ENCODE measurements at regions not wholly inside any gene's neighbourhood (a gene's known extent, or its start where the extent isn't known, plus 50 kb on each side); places are given as distances from the start of the nearest gene placed in this dataset.

DNA sequence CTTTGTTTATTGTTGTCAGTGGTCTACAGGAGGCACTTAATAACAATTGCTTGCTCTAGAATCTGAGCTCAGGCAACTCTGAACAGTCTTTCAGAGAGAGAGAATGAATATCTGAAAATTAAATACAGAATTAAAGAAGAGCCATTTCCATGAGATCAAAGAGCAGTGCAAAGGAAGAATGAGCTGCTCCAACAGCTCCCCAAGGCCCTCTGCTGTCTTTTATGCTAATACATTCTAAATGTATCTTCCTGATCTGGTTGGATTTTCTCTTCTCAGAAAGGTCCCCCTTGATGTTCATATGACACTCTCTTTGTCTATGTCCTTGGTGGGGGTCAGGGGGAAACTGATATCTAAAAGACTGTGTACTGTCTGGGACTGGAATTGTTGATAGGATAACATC, 1029.6 kb downstream of the PCDH9 start:
- ATAC-seq = 0 out of 3 replicates have a peak, but pooled peaks have one; percentile 48
- TF ChIP-seq, protein P1, sequence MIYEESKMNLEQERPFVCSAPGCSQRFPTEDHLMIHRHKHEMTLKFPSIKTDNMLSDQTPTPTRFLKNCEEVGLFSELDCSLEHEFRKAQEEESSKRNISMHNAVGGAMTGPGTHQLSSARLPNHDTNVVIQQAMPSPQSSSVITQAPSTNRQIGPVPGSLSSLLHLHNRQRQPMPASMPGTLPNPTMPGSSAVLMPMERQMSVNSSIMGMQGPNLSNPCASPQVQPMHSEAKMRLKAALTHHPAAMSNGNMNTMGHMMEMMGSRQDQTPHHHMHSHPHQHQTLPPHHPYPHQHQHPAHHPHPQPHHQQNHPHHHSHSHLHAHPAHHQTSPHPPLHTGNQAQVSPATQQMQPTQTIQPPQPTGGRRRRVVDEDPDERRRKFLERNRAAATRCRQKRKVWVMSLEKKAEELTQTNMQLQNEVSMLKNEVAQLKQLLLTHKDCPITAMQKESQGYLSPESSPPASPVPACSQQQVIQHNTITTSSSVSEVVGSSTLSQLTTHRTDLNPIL (CRISPR knock-in tag; IDR thresholded peaks at IDR 0.05; ENCODE audit: low read depth) = no peak
- TF ChIP-seq ZNF70 (CRISPR knock-in tag; IDR thresholded peaks at IDR 0.05) (no peak), ZNF8 (CRISPR knock-in tag; IDR thresholded peaks at IDR 0.05) (no peak), ISL1 (CRISPR knock-in tag; IDR thresholded peaks at IDR 0.05) (no peak), RARB (CRISPR knock-in tag; IDR thresholded peaks at IDR 0.05) (no peak), GLIS3 (CRISPR knock-in tag; IDR thresholded peaks at IDR 0.05) (no peak), OSR1 (CRISPR knock-in tag; IDR thresholded peaks at IDR 0.05) (no peak), TCF4 (CRISPR knock-in tag; IDR thresholded peaks at IDR 0.05; ENCODE audit: borderline replicate concordance) (no peak), ZFP30 (CRISPR knock-in tag; IDR thresholded peaks at IDR 0.05) (no peak), ARNTL (CRISPR knock-in tag; IDR thresholded peaks at IDR 0.05; ENCODE audit: borderline replicate concordance, low read depth) (no peak), ZNF565 (CRISPR knock-in tag; conservative IDR thresholded peaks at IDR 0.05; ENCODE audit: low read depth) (no peak), PPARA (CRISPR knock-in tag; IDR thresholded peaks at IDR 0.05; ENCODE audit: borderline replicate concordance) (no peak), ESRRG (CRISPR knock-in tag; IDR thresholded peaks at IDR 0.05) (no peak), ZFP3 (CRISPR knock-in tag; IDR thresholded peaks at IDR 0.05) (no peak), CSDC2 (CRISPR knock-in tag; IDR thresholded peaks at IDR 0.05) (no peak)
- TF ChIP-seq, protein P2, sequence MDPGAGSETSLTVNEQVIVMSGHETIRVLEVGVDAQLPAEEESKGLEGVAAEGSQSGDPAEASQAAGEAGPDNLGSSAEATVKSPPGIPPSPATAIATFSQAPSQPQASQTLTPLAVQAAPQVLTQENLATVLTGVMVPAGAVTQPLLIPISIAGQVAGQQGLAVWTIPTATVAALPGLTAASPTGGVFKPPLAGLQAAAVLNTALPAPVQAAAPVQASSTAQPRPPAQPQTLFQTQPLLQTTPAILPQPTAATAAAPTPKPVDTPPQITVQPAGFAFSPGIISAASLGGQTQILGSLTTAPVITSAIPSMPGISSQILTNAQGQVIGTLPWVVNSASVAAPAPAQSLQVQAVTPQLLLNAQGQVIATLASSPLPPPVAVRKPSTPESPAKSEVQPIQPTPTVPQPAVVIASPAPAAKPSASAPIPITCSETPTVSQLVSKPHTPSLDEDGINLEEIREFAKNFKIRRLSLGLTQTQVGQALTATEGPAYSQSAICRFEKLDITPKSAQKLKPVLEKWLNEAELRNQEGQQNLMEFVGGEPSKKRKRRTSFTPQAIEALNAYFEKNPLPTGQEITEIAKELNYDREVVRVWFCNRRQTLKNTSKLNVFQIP (CRISPR knock-in tag; IDR thresholded peaks at IDR 0.05; ENCODE audit: borderline replicate concordance, low read depth) = no peak
- TF ChIP-seq, protein P3, sequence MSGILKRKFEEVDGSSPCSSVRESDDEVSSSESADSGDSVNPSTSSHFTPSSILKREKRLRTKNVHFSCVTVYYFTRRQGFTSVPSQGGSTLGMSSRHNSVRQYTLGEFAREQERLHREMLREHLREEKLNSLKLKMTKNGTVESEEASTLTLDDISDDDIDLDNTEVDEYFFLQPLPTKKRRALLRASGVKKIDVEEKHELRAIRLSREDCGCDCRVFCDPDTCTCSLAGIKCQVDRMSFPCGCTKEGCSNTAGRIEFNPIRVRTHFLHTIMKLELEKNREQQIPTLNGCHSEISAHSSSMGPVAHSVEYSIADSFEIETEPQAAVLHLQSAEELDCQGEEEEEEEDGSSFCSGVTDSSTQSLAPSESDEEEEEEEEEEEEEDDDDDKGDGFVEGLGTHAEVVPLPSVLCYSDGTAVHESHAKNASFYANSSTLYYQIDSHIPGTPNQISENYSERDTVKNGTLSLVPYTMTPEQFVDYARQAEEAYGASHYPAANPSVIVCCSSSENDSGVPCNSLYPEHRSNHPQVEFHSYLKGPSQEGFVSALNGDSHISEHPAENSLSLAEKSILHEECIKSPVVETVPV (CRISPR knock-in tag; IDR thresholded peaks at IDR 0.05) = no peak

DNA sequence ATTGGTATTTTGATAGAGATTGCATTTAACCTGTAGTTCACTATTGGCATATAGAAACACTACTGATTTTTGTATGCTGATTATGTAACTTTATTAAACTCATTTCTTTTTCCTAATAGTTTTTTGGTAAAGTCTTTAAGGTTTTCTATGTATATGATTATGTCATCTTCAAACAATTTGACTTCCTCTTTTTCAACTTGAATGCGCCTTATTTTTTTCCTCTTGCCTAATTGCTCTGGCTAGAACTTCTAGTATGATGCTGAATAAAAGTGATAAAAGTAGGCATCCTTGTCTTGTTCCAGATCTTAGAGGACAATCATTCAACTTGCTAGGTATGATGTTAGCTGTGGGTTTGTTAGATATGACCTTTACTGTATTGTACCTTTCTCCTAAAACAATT, 1034.9 kb downstream of the PCDH9 start:
- ATAC-seq = no peak
- TF ChIP-seq ZFP30 (CRISPR knock-in tag; IDR thresholded peaks at IDR 0.05) (no peak), GLIS3 (CRISPR knock-in tag; IDR thresholded peaks at IDR 0.05) (no peak), TOX (CRISPR knock-in tag; IDR thresholded peaks at IDR 0.05; ENCODE audit: borderline replicate concordance) (no peak), ZNF70 (CRISPR knock-in tag; IDR thresholded peaks at IDR 0.05) (no peak), ZC3H10 (CRISPR knock-in tag; IDR thresholded peaks at IDR 0.05) (no peak), ISL1 (CRISPR knock-in tag; IDR thresholded peaks at IDR 0.05) (no peak), BACH2 (CRISPR knock-in tag; IDR thresholded peaks at IDR 0.05; ENCODE audit: borderline replicate concordance) (no peak), PPARA (CRISPR knock-in tag; IDR thresholded peaks at IDR 0.05; ENCODE audit: borderline replicate concordance) (no peak), RARB (CRISPR knock-in tag; IDR thresholded peaks at IDR 0.05) (no peak), CSDC2 (CRISPR knock-in tag; IDR thresholded peaks at IDR 0.05) (no peak), OSR1 (CRISPR knock-in tag; IDR thresholded peaks at IDR 0.05) (no peak), ARNTL (CRISPR knock-in tag; IDR thresholded peaks at IDR 0.05; ENCODE audit: borderline replicate concordance, low read depth) (no peak), ZFP3 (CRISPR knock-in tag; IDR thresholded peaks at IDR 0.05) (no peak)
- TF ChIP-seq, protein P3 (CRISPR knock-in tag; IDR thresholded peaks at IDR 0.05) = no peak
- TF ChIP-seq, protein P4, sequence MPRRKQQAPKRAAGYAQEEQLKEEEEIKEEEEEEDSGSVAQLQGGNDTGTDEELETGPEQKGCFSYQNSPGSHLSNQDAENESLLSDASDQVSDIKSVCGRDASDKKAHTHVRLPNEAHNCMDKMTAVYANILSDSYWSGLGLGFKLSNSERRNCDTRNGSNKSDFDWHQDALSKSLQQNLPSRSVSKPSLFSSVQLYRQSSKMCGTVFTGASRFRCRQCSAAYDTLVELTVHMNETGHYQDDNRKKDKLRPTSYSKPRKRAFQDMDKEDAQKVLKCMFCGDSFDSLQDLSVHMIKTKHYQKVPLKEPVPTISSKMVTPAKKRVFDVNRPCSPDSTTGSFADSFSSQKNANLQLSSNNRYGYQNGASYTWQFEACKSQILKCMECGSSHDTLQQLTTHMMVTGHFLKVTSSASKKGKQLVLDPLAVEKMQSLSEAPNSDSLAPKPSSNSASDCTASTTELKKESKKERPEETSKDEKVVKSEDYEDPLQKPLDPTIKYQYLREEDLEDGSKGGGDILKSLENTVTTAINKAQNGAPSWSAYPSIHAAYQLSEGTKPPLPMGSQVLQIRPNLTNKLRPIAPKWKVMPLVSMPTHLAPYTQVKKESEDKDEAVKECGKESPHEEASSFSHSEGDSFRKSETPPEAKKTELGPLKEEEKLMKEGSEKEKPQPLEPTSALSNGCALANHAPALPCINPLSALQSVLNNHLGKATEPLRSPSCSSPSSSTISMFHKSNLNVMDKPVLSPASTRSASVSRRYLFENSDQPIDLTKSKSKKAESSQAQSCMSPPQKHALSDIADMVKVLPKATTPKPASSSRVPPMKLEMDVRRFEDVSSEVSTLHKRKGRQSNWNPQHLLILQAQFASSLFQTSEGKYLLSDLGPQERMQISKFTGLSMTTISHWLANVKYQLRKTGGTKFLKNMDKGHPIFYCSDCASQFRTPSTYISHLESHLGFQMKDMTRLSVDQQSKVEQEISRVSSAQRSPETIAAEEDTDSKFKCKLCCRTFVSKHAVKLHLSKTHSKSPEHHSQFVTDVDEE (CRISPR knock-in tag; IDR thresholded peaks at IDR 0.05) = no peak
- TF ChIP-seq, protein P1 (CRISPR knock-in tag; IDR thresholded peaks at IDR 0.05; ENCODE audit: low read depth) = no peak
